NB4 (cell line): ENCODE measurements at regions not wholly inside any gene's neighbourhood (a gene's known extent, or its start where the extent isn't known, plus 50 kb on each side); places are given as distances from the start of the nearest gene placed in this dataset.

Experiments used
- CTCF ChIP-seq: IDR thresholded peaks from one replicate; pipeline ENCODE4 v1.5.1; 2012; ENCODE audit warnings: low read depth, low read length
- POLR2A ChIP-seq: IDR thresholded peaks from 2 replicates; pipeline ENCODE4 v1.6.1; 2011; ENCODE audit warnings: mild to moderate bottlenecking; ENCODE audit not compliant: insufficient read length; ENCODE audit errors: extremely low read depth

- no peak for TF ChIP-seq CTCF
- no peak for TF ChIP-seq POLR2A
Observed at GRCh38 chr4:54794579-54794978, 136.8 kb downstream of the KIT start.
